ENCODE measurements at regions not wholly inside any gene's neighbourhood (a gene's known extent, or its start where the extent isn't known, plus 50 kb on each side); places are given as distances from the start of the nearest gene placed in this dataset.

GRCh38 chr5:14017904-14018303 is 73.4 kb upstream of the DNAH5 start:
- Histone ChIP-seq H3K4me1 (no peaks in the 10 kb centered on the region), H3K27ac (no peak overlapping the region), H3K9me3 (no peaks in the 10 kb centered on the region), H3K36me3 (no peaks in the 10 kb centered on the region), H3K4me3 (no peak overlapping the region), H3K27me3 (no peaks in the 10 kb centered on the region)
- TF ChIP-seq POLR2AphosphoS5 (IDR thresholded peaks at IDR 0.05) (no peak), POLR2A (IDR thresholded peaks at IDR 0.05) (no peak)
- in situ Hi-C loops (cut with MboI; ENCODE audit: low pct_ligation_motif_present in 1 of 4, low pct_unique_long_range_greater_than_20kb in 1 of 4, low sequenced_read_pairs in 3 of 4), result loop anchor here in 1 of 4 donors (25.0 kb wide), 1 partner anchor 269 kb away; no protein-coding TSS in a partner anchor
- 74 to 75% methylated on average over 2 to 8 of the region's 8 CpGs for WGBS, 2 donors (ENCODE audit: low coverage in 1 of 2)
- DNase-seq, result no peak
- intact Hi-C loops (cut with DNase I; ENCODE audit: low total_unique reads), result no loop called here

- DNase-seq, result no peak
- no peaks in the 10 kb centered on the region for H3K27me3 ChIP-seq
- H3K4me3 ChIP-seq, result no peak overlapping the region
- no peak overlapping the region for H3K27ac ChIP-seq
- intact Hi-C loops (cut with DNase I; ENCODE audit: low total_unique reads), result no loop called here
- peaks cover 0 to 7% (median 5%) of the 10 kb centered on the region in 4 donors for H3K4me1 ChIP-seq
- no peaks in the 10 kb centered on the region for H3K36me3 ChIP-seq
- WGBS, 2 donors (ENCODE audit: low coverage in 1 of 2), result 50% methylated on average over 4 of the region's 4 CpGs; no CpG with 5 or more reads in 1 of the 2 donors
- TF ChIP-seq POLR2A (IDR thresholded peaks at IDR 0.05) (no peak), POLR2AphosphoS5 (IDR thresholded peaks at IDR 0.05) (no peak), EP300 (IDR thresholded peaks at IDR 0.05; ENCODE audit: low read depth) (no peak)
- TF ChIP-seq, protein P1, sequence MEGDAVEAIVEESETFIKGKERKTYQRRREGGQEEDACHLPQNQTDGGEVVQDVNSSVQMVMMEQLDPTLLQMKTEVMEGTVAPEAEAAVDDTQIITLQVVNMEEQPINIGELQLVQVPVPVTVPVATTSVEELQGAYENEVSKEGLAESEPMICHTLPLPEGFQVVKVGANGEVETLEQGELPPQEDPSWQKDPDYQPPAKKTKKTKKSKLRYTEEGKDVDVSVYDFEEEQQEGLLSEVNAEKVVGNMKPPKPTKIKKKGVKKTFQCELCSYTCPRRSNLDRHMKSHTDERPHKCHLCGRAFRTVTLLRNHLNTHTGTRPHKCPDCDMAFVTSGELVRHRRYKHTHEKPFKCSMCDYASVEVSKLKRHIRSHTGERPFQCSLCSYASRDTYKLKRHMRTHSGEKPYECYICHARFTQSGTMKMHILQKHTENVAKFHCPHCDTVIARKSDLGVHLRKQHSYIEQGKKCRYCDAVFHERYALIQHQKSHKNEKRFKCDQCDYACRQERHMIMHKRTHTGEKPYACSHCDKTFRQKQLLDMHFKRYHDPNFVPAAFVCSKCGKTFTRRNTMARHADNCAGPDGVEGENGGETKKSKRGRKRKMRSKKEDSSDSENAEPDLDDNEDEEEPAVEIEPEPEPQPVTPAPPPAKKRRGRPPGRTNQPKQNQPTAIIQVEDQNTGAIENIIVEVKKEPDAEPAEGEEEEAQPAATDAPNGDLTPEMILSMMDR (IDR thresholded peaks at IDR 0.05), result no peak
- no peaks in the 10 kb centered on the region for H3K9me3 ChIP-seq
- in situ Hi-C loops (cut with MboI; ENCODE audit: low pct_ligation_motif_present in 1 of 4, low pct_unique_long_range_greater_than_20kb in 1 of 4, low sequenced_read_pairs in 3 of 4), result loop anchor here in 1 of 4 donors (25.0 kb wide), 1 partner anchor 271 kb away; no protein-coding TSS in a partner anchor
Observed at GRCh38 chr5:14016549-14016948, 72.1 kb upstream of the DNAH5 start.

DNA sequence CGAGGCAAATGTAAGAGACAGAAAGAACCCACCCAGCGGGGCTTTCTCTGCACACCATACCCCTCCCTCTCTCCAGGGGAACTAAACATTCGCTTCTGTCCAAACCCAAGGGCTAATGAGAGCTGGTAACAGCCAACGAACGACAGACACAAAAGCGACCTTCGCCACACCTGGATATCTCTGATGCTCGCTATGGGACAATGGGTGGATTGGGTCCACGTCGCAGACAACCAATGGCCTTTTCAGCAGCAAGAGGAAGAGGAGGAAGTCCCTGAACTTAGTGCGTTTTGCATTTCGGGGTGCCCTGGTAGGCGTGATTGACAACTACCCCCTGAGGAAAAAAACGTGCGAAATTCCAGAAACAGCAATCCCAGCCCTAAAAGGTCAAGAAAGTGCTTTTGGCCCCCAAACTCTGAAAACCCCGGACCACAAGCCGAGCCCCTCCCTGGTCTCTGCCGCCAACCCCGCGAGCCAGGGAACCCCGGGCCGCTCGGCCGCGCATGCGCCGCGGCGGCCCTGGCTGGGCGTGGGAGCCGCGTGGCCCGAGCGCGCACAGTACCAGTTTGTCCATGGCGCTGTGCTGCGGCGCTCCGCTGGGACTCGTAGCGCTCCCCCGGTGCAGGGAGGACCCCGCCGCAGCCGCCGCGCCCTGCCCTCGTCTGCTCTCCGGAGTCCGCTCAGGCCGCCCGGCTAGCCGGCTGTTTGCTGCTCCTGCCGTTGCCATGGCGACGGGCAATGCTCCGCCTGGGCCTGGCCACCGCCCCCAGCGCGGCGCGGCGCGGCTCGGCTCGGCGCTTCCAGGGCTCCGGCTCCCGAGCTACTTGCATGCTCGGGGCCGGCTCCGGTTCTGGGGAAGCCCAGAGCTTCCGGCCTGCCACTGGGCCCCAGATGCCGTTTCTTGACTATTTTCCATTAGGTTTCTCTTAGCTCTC is 66.9 kb upstream of the DNAH5 start:
- Histone ChIP-seq H3K27me3 (no peaks in the 10 kb centered on the region), H3K4me1 (peaks cover 0 to 20% (median 11%) of the 10 kb centered on the region in 4 donors), H3K36me3 (no peaks in the 10 kb centered on the region), H3K27ac (peak overlapping the region; percentile 51 to 74 (median 65)), H3K9me3 (no peaks in the 10 kb centered on the region), H3K4me3 (peak overlapping the region; percentile 14 to 54 (median 43))
- TF ChIP-seq POLR2A (IDR thresholded peaks at IDR 0.05) (no peak), POLR2AphosphoS5 (IDR thresholded peaks at IDR 0.05) (peak in 2 of 3 donors; percentile 12 to 35)
- WGBS, 2 donors (ENCODE audit: low coverage in 1 of 2), result 2 to 3% methylated on average over 12 to 58 of the region's 74 CpGs
- intact Hi-C loops (cut with DNase I; ENCODE audit: low total_unique reads) (loop anchor here (2.0 kb wide), 1 partner anchor 617 kb away; no protein-coding TSS in a partner anchor), in situ Hi-C loops (cut with MboI; ENCODE audit: low pct_ligation_motif_present in 1 of 4, low pct_unique_long_range_greater_than_20kb in 1 of 4, low sequenced_read_pairs in 3 of 4) (loop anchor here in 1 of 4 donors (25.0 kb wide), 1 partner anchor 276 kb away; no protein-coding TSS in a partner anchor)
- DNase-seq, result peak; percentile 84

- no peak for DNase-seq
- in situ Hi-C loops (cut with MboI; ENCODE audit: low pct_ligation_motif_present in 1 of 4, low pct_unique_long_range_greater_than_20kb in 1 of 4, low sequenced_read_pairs in 3 of 4) (loop anchor here in 1 of 4 donors (25.0 kb wide), 1 partner anchor 278 kb away; no protein-coding TSS in a partner anchor), intact Hi-C loops (cut with DNase I; ENCODE audit: low total_unique reads) (no loop called here)
- Histone ChIP-seq H3K27ac (peak overlapping the region in 1 of 4 donors; percentile 5), H3K27me3 (no peaks in the 10 kb centered on the region), H3K36me3 (no peaks in the 10 kb centered on the region), H3K4me3 (no peak overlapping the region), H3K9me3 (no peaks in the 10 kb centered on the region), H3K4me1 (peaks cover 0 to 20% (median 11%) of the 10 kb centered on the region in 4 donors)
- WGBS, 2 donors (ENCODE audit: low coverage in 1 of 2), result 31 to 36% methylated on average over 2 of the region's 2 CpGs
- TF ChIP-seq, protein P1 (IDR thresholded peaks at IDR 0.05), result no peak
- TF ChIP-seq POLR2A (IDR thresholded peaks at IDR 0.05) (no peak), EP300 (IDR thresholded peaks at IDR 0.05; ENCODE audit: low read depth) (no peak), POLR2AphosphoS5 (IDR thresholded peaks at IDR 0.05) (no peak)
Observed at GRCh38 chr5:14009575-14009974, 65.1 kb upstream of the DNAH5 start.

DNA sequence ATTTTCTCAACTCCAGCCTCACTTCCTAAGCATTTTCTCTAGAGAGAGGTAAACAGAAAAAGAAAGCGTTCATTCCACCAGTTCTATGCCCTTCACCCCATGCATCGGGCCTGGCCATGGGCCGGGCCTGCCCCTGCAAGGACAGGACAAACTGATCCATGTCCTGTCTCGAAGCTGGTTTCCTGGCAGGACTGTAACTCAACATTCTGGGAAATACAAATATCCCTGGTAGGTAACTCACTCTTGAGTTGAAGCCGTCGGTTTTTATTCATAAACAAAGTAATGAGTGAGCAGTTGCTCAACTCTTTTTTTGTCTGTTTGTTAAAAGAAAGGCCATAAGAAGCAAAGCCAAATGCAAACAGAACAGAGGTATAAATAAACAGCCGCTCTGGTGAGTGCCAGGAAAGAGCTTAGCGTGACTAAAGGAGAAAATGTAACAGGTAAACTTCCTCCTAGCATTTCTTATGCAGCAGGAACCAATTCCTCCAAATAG is 64.4 kb upstream of the DNAH5 start:
- Histone ChIP-seq H3K4me3 (no peak overlapping the region), H3K27me3 (no peaks in the 10 kb centered on the region), H3K4me1 (peaks cover 0 to 20% (median 11%) of the 10 kb centered on the region in 4 donors), H3K27ac (peak overlapping the region in 1 of 4 donors; percentile 25), H3K36me3 (no peaks in the 10 kb centered on the region), H3K9me3 (no peaks in the 10 kb centered on the region)
- WGBS, 2 donors (ENCODE audit: low coverage in 1 of 2), result 30 to 43% methylated on average over 4 to 8 of the region's 8 CpGs
- TF ChIP-seq POLR2AphosphoS5 (IDR thresholded peaks at IDR 0.05), result no peak
- no peak for TF ChIP-seq POLR2A (IDR thresholded peaks at IDR 0.05)
- TF ChIP-seq, protein P1 (IDR thresholded peaks at IDR 0.05), result no peak
- TF ChIP-seq EP300 (IDR thresholded peaks at IDR 0.05; ENCODE audit: low read depth), result no peak
- no peak for DNase-seq
- intact Hi-C loops (cut with DNase I; ENCODE audit: low total_unique reads), result no loop called here
- in situ Hi-C loops (cut with MboI; ENCODE audit: low pct_ligation_motif_present in 1 of 4, low pct_unique_long_range_greater_than_20kb in 1 of 4, low sequenced_read_pairs in 3 of 4), result loop anchor here in 1 of 4 donors (25.0 kb wide), 1 partner anchor 278 kb away; no protein-coding TSS in a partner anchor

Data from transverse colon (tissue), 4 donors.